Fibroblast of villous mesenchyme (primary cell): ENCODE measurements at regions not wholly inside any gene's neighbourhood (a gene's known extent, or its start where the extent isn't known, plus 50 kb on each side); places are given as distances from the start of the nearest gene placed in this dataset.
"Not testable (repeated sequence)": the region's sequence is repeated elsewhere in the genome, so short reads cannot be mapped to it uniquely, and the experiment has no call there.

Experiments used
- DNase-seq: peaks from one replicate; pipeline ENCODE4 v3.0.0-alpha.2; 2010; ENCODE audit warnings: low read depth
- H3K4me3 ChIP-seq: 2 replicates; pipeline ENCODE4 v1.5.1; 2011; ENCODE audit warnings: low read depth, mild to moderate bottlenecking, low read length
- CTCF ChIP-seq: IDR thresholded peaks from 2 replicates; pipeline ENCODE4 v1.5.1; 2012; ENCODE audit warnings: low read depth, mild to moderate bottlenecking, low read length; ENCODE audit not compliant: insufficient read depth

- TF ChIP-seq CTCF: no peak
- no peak for DNase-seq
- H3K4me3 ChIP-seq: no peak overlapping the region
Observed at GRCh38 chr20:48364688-48365421, 462.9 kb downstream of the PREX1 start.

- no peak overlapping the region for H3K4me3 ChIP-seq
- DNase-seq: no peak
- TF ChIP-seq CTCF: no peak
Observed at GRCh38 chr20:48364055-48364454, 463.7 kb downstream of the PREX1 start.

- no peak overlapping the region for H3K4me3 ChIP-seq
- no peak for DNase-seq
- TF ChIP-seq CTCF: no peak
Observed at GRCh38 chr20:48360342-48360975, 467.3 kb downstream of the PREX1 start.

- no peak for DNase-seq
- no peak for TF ChIP-seq CTCF
- H3K4me3 ChIP-seq: no peak overlapping the region
Observed at GRCh38 chr20:48359692-48360341, 468.0 kb downstream of the PREX1 start.

GRCh38 chr20:48359055-48359390, 468.8 kb downstream of the PREX1 start:
- H3K4me3 ChIP-seq, DNase-seq: not testable (repeated sequence)

GRCh38 chr20:48358176-48359054, 469.4 kb downstream of the PREX1 start:
- DNase-seq: no peak
- H3K4me3 ChIP-seq: no peak overlapping the region
- TF ChIP-seq CTCF: no peak

GRCh38 chr20:48357714-48358113, 470.1 kb downstream of the PREX1 start:
- no peak for TF ChIP-seq CTCF
- DNase-seq: no peak
- H3K4me3 ChIP-seq: no peak overlapping the region
